HL-60 (cell line): ENCODE measurements at regions not wholly inside any gene's neighbourhood (a gene's known extent, or its start where the extent isn't known, plus 50 kb on each side); places are given as distances from the start of the nearest gene placed in this dataset.

Source experiments
- DNase-seq, 2 experiments: peaks; one replicate each; pipeline ENCODE4 v3.0.0-alpha.2; 2010 to 2020; ENCODE audit warnings: low read depth in 1 of 2, low spot score in 1 of 2
- H3K27ac ChIP-seq: fragments of 250-450 bp; sonication (Bioruptor Pico); replicated peaks from 2 replicates; pipeline ENCODE4 v1.5.1; 2020; ENCODE audit warnings: mild to moderate bottlenecking, moderate library complexity
- H3K27me3 ChIP-seq: fragments of 250-450 bp; sonication (Bioruptor Pico); 2 replicates; pipeline ENCODE4 v1.5.1; 2021; ENCODE audit warnings: mild to moderate bottlenecking, moderate library complexity; ENCODE audit not compliant: insufficient read depth, poor library complexity, severe bottlenecking
- H3K4me3 ChIP-seq: replicated peaks from 2 replicates; pipeline ENCODE4 v1.5.1; 2011; ENCODE audit warnings: mild to moderate bottlenecking, control low read depth, low read length; ENCODE audit not compliant: insufficient read depth
- CTCF ChIP-seq: IDR thresholded peaks from one replicate; pipeline ENCODE4 v1.5.1; 2011; ENCODE audit warnings: low read length, control low read depth, inconsistent platforms; ENCODE audit not compliant: insufficient read depth
- GABPA ChIP-seq: IDR thresholded peaks from 2 replicates; pipeline ENCODE4 v1.6.1; 2012; ENCODE audit warnings: low read depth
- POLR2AphosphoS5 ChIP-seq: IDR thresholded peaks from 2 replicates; pipeline ENCODE4 v1.6.1; 2012; ENCODE audit warnings: low read depth
- REST ChIP-seq: IDR thresholded peaks from 2 replicates; pipeline ENCODE4 v1.6.1; 2012; ENCODE audit warnings: low read depth; ENCODE audit not compliant: insufficient replicate concordance
- SPI1 ChIP-seq: IDR thresholded peaks from 2 replicates; pipeline ENCODE4 v1.6.1; 2012; ENCODE audit warnings: low read depth, mild to moderate bottlenecking, borderline replicate concordance

- H3K27me3 ChIP-seq: no peaks in the 10 kb centered on the region
- TF ChIP-seq GABPA (no peak), SPI1 (no peak), POLR2AphosphoS5 (no peak), REST (no peak), CTCF (no peak)
- DNase-seq: no peak
- no peak overlapping the region for H3K27ac ChIP-seq
- H3K4me3 ChIP-seq: no peak overlapping the region
Observed at GRCh38 chr7:52670608-52671225, 364.7 kb upstream of the POM121L12 start.

GRCh38 chr7:52669031-52669430 is 366.4 kb upstream of the POM121L12 start:
- H3K27ac ChIP-seq: no peak overlapping the region
- no peak for TF ChIP-seq GABPA
- TF ChIP-seq POLR2AphosphoS5: no peak
- TF ChIP-seq SPI1: no peak
- TF ChIP-seq REST: no peak
- no peak for TF ChIP-seq CTCF
- no peak overlapping the region for H3K4me3 ChIP-seq
- no peak for DNase-seq
- no peaks in the 10 kb centered on the region for H3K27me3 ChIP-seq

- Histone ChIP-seq H3K27me3 (no peaks in the 10 kb centered on the region), H3K27ac (no peak overlapping the region), H3K4me3 (no peak overlapping the region)
- no peak for TF ChIP-seq SPI1
- TF ChIP-seq GABPA: no peak
- TF ChIP-seq CTCF: no peak
- TF ChIP-seq REST: no peak
- no peak for TF ChIP-seq POLR2AphosphoS5
- no peak for DNase-seq
Observed at GRCh38 chr7:52668435-52668834, 367.0 kb upstream of the POM121L12 start.
